ENCODE measurements at regions not wholly inside any gene's neighbourhood (a gene's known extent, or its start where the extent isn't known, plus 50 kb on each side); places are given as distances from the start of the nearest gene placed in this dataset.
"Not testable (repeated sequence)": the region's sequence is repeated elsewhere in the genome, so short reads cannot be mapped to it uniquely, and the experiment has no call there.

GRCh38 chr7:79997345-79997744 lies 137.3 kb upstream of the GNAI1 start:
- Mint-ChIP-seq H3K9me3 (ENCODE audit: unreplicated experiment) (no peaks in the 10 kb centered on the region), H3K4me3 (ENCODE audit: unreplicated experiment) (no peak overlapping the region), H3K4me1 (ENCODE audit: low read depth, unreplicated experiment) (no peaks in the 10 kb centered on the region), H3K27me3 (ENCODE audit: insufficient read depth, unreplicated experiment) (no peaks in the 10 kb centered on the region), H3K27ac (ENCODE audit: unreplicated experiment) (no peak overlapping the region), H3K36me3 (ENCODE audit: insufficient read depth, unreplicated experiment) (no peaks in the 10 kb centered on the region)
- BruUV-seq (replicated peaks), result no TSS peak
- Histone ChIP-seq H3K4me3 (ENCODE audit: low read depth, low read length) (no peak overlapping the region), H3K4me1 (no peaks in the 10 kb centered on the region), H3K27me3 (replicated peaks; ENCODE audit: control insufficient read depth, insufficient read depth, low read length) (no peaks in the 10 kb centered on the region), H3K36me3 (ENCODE audit: control insufficient read depth, insufficient read depth, low read length) (no peaks in the 10 kb centered on the region), H3K9me3 (no peaks in the 10 kb centered on the region)
- POLR2A ChIA-PET, result no interaction called here
- DNase-seq, result no peak
- intact Hi-C loops (cut with micrococcal nuclease; ENCODE audit: unreplicated experiment), result no loop called here
- no peak for TF ChIP-seq CTCF (IDR thresholded peaks at IDR 0.05; ENCODE audit: insufficient read depth in 1 of 2, low read depth in 1 of 2, low read length in 1 of 2, severe bottlenecking in 1 of 2, unreplicated experiment in 1 of 2)
- CTCF ChIA-PET, result no interaction called here

- intact Hi-C loops (cut with micrococcal nuclease; ENCODE audit: unreplicated experiment); H3K27me3 Mint-ChIP-seq (ENCODE audit: insufficient read depth, unreplicated experiment); H3K36me3 Mint-ChIP-seq (ENCODE audit: insufficient read depth, unreplicated experiment); H3K4me3 ChIP-seq (ENCODE audit: low read depth, low read length); H3K27me3 ChIP-seq (replicated peaks; ENCODE audit: control insufficient read depth, insufficient read depth, low read length); POLR2A ChIA-PET; H3K4me3 Mint-ChIP-seq (ENCODE audit: unreplicated experiment); H3K27ac Mint-ChIP-seq (ENCODE audit: unreplicated experiment); H3K4me1 Mint-ChIP-seq (ENCODE audit: low read depth, unreplicated experiment); H3K4me1 ChIP-seq; CTCF ChIA-PET; DNase-seq; H3K9me3 ChIP-seq; H3K36me3 ChIP-seq (ENCODE audit: control insufficient read depth, insufficient read depth, low read length); H3K9me3 Mint-ChIP-seq (ENCODE audit: unreplicated experiment); BruUV-seq (replicated peaks): not testable (repeated sequence)
Observed at GRCh38 chr7:79995741-79996140, 138.9 kb upstream of the GNAI1 start.

- CTCF ChIA-PET, result no interaction called here
- Histone ChIP-seq H3K36me3 (ENCODE audit: control insufficient read depth, insufficient read depth, low read length) (no peaks in the 10 kb centered on the region), H3K4me3 (ENCODE audit: low read depth, low read length) (no peak overlapping the region), H3K9me3 (no peaks in the 10 kb centered on the region), H3K27me3 (replicated peaks; ENCODE audit: control insufficient read depth, insufficient read depth, low read length) (no peaks in the 10 kb centered on the region), H3K4me1 (no peaks in the 10 kb centered on the region)
- no peak overlapping the region for H3K27ac Mint-ChIP-seq (ENCODE audit: unreplicated experiment)
- no peak for TF ChIP-seq CTCF (IDR thresholded peaks at IDR 0.05; ENCODE audit: insufficient read depth in 1 of 2, low read depth in 1 of 2, low read length in 1 of 2, severe bottlenecking in 1 of 2, unreplicated experiment in 1 of 2)
- H3K4me1 Mint-ChIP-seq (ENCODE audit: low read depth, unreplicated experiment), result no peaks in the 10 kb centered on the region
- no peaks in the 10 kb centered on the region for H3K9me3 Mint-ChIP-seq (ENCODE audit: unreplicated experiment)
- POLR2A ChIA-PET, result no interaction called here
- no peak overlapping the region for H3K4me3 Mint-ChIP-seq (ENCODE audit: unreplicated experiment)
- H3K27me3 Mint-ChIP-seq (ENCODE audit: insufficient read depth, unreplicated experiment), result no peaks in the 10 kb centered on the region
- no peak for DNase-seq
- no TSS peak for BruUV-seq (replicated peaks)
- intact Hi-C loops (cut with micrococcal nuclease; ENCODE audit: unreplicated experiment), result no loop called here
- H3K36me3 Mint-ChIP-seq (ENCODE audit: insufficient read depth, unreplicated experiment), result no peaks in the 10 kb centered on the region
Observed at GRCh38 chr7:79988653-79989052, 146.0 kb upstream of the GNAI1 start.

- BruUV-seq (replicated peaks), result no TSS peak
- no peaks in the 10 kb centered on the region for H3K4me1 Mint-ChIP-seq (ENCODE audit: low read depth, unreplicated experiment)
Observed at GRCh38 chr7:79984210-79984609, 150.4 kb upstream of the GNAI1 start.

More at GRCh38 chr7:79984210-79984609, 150.4 kb upstream of the GNAI1 start:
- Histone ChIP-seq H3K4me1 (no peaks in the 10 kb centered on the region), H3K36me3 (ENCODE audit: control insufficient read depth, insufficient read depth, low read length) (no peaks in the 10 kb centered on the region), H3K27me3 (replicated peaks; ENCODE audit: control insufficient read depth, insufficient read depth, low read length) (no peaks in the 10 kb centered on the region), H3K9me3 (no peaks in the 10 kb centered on the region), H3K4me3 (ENCODE audit: low read depth, low read length) (no peak overlapping the region)
- no peaks in the 10 kb centered on the region for H3K9me3 Mint-ChIP-seq (ENCODE audit: unreplicated experiment)
- intact Hi-C loops (cut with micrococcal nuclease; ENCODE audit: unreplicated experiment), result no loop called here
- no peak for DNase-seq
- H3K36me3 Mint-ChIP-seq (ENCODE audit: insufficient read depth, unreplicated experiment), result no peaks in the 10 kb centered on the region
- POLR2A ChIA-PET, result no interaction called here
- no peaks in the 10 kb centered on the region for H3K27me3 Mint-ChIP-seq (ENCODE audit: insufficient read depth, unreplicated experiment)
- no peak overlapping the region for H3K27ac Mint-ChIP-seq (ENCODE audit: unreplicated experiment)
- CTCF ChIA-PET, result no interaction called here
- no peak for TF ChIP-seq CTCF (IDR thresholded peaks at IDR 0.05; ENCODE audit: insufficient read depth in 1 of 2, low read depth in 1 of 2, low read length in 1 of 2, severe bottlenecking in 1 of 2, unreplicated experiment in 1 of 2)
- no peak overlapping the region for H3K4me3 Mint-ChIP-seq (ENCODE audit: unreplicated experiment)
